GM20000 (cell line): ENCODE measurements at regions not wholly inside any gene's neighbourhood (a gene's known extent, or its start where the extent isn't known, plus 50 kb on each side); places are given as distances from the start of the nearest gene placed in this dataset.

Experiments used
- DNase-seq: peaks from one replicate; pipeline ENCODE4 v3.0.0; 2012; ENCODE audit warnings: low spot score
- CTCF ChIP-seq: IDR thresholded peaks from 2 replicates; pipeline ENCODE4 v1.5.1; 2012; ENCODE audit warnings: mild to moderate bottlenecking, control low read depth; ENCODE audit errors: extremely low read depth, missing control alignments

- no peak for TF ChIP-seq CTCF
- DNase-seq = no peak
Measured at GRCh38 chr5:155416765-155417164, 403.2 kb downstream of the KIF4B start.

GRCh38 chr5:155418960-155419579 is 405.5 kb downstream of the KIF4B start:
- DNase-seq = no peak
- no peak for TF ChIP-seq CTCF

GRCh38 chr5:155430192-155430591 is 416.6 kb downstream of the KIF4B start:
- DNase-seq = no peak
- no peak for TF ChIP-seq CTCF

- no peak for DNase-seq
- no peak for TF ChIP-seq CTCF
Measured at GRCh38 chr5:155434267-155434666, 420.7 kb downstream of the KIF4B start.

- no peak for TF ChIP-seq CTCF
- DNase-seq = no peak
Measured at GRCh38 chr5:155434681-155435080, 421.1 kb downstream of the KIF4B start.

GRCh38 chr5:155441849-155442248 is 428.3 kb downstream of the KIF4B start:
- no peak for TF ChIP-seq CTCF
- DNase-seq = no peak

GRCh38 chr5:155451106-155451505 is 437.6 kb downstream of the KIF4B start:
- TF ChIP-seq CTCF = no peak
- DNase-seq = no peak
